H9 (cell line): ENCODE measurements at regions not wholly inside any gene's neighbourhood (a gene's known extent, or its start where the extent isn't known, plus 50 kb on each side); places are given as distances from the start of the nearest gene placed in this dataset.

ENCODE experiments used
- DNase-seq: peaks from one replicate; pipeline ENCODE4 v3.0.0-alpha.2; 2017
- H2AFZ ChIP-seq: one replicate; pipeline ENCODE4 v1.6.1; 2013; ENCODE audit warnings: mild to moderate bottlenecking, low read length, control low read depth, moderate library complexity
- H2AK5ac ChIP-seq: 2 replicates; pipeline ENCODE4 v1.6.1; 2013; ENCODE audit warnings: low read length, control low read depth, mixed read lengths; ENCODE audit not compliant: insufficient read length
- H2BK120ac ChIP-seq: one replicate; pipeline ENCODE4 v1.6.1; 2013; ENCODE audit warnings: low read depth, mild to moderate bottlenecking, low read length, control low read depth, inconsistent platforms; ENCODE audit not compliant: poor library complexity, severe bottlenecking
- H2BK12ac ChIP-seq: 2 replicates; pipeline ENCODE4 v1.6.1; 2013; ENCODE audit warnings: low read length, control low read depth, mixed read lengths, low read depth; ENCODE audit not compliant: insufficient read length
- H2BK15ac ChIP-seq: 2 replicates; pipeline ENCODE4 v1.6.1; 2013; ENCODE audit warnings: low read depth, low read length, control low read depth
- H2BK20ac ChIP-seq: one replicate; pipeline ENCODE4 v1.6.1; 2013; ENCODE audit warnings: low read depth, mild to moderate bottlenecking, low read length, control low read depth, inconsistent platforms; ENCODE audit not compliant: poor library complexity, severe bottlenecking
- H2BK5ac ChIP-seq: 2 replicates; pipeline ENCODE4 v1.6.1; 2013; ENCODE audit warnings: low read length, control low read depth, mixed read lengths; ENCODE audit not compliant: insufficient read length
- H3K14ac ChIP-seq: 2 replicates; pipeline ENCODE4 v1.6.1; 2013; ENCODE audit warnings: low read length, control low read depth; ENCODE audit not compliant: insufficient read depth
- H3K18ac ChIP-seq: 2 replicates; pipeline ENCODE4 v1.6.1; 2013; ENCODE audit warnings: low read depth, mild to moderate bottlenecking, mixed read lengths, low read length, control low read depth; ENCODE audit not compliant: insufficient read length
- H3K23ac ChIP-seq: 2 replicates; pipeline ENCODE4 v1.6.1; 2013; ENCODE audit warnings: low read length, control low read depth, mixed read lengths, low read depth; ENCODE audit not compliant: insufficient read length
- H3K23me2 ChIP-seq: 2 replicates; pipeline ENCODE4 v1.6.1; 2013; ENCODE audit warnings: low read depth, mild to moderate bottlenecking, mixed read lengths, low read length, control low read depth; ENCODE audit not compliant: insufficient read length, poor library complexity, severe bottlenecking
- H3K27ac ChIP-seq: 2 replicates; pipeline ENCODE4 v1.5.1; 2013; ENCODE audit warnings: low read length, control low read depth, mixed read lengths, low read depth; ENCODE audit not compliant: insufficient read length
- H3K27me3 ChIP-seq: 2 replicates; pipeline ENCODE4 v1.6.1; 2013; ENCODE audit warnings: low read length, control low read depth, inconsistent platforms; ENCODE audit not compliant: insufficient read depth
- H3K4ac ChIP-seq: 2 replicates; pipeline ENCODE4 v1.6.1; 2013; ENCODE audit warnings: low read depth, mild to moderate bottlenecking, control low read depth, inconsistent platforms, low read length, moderate library complexity
- H3K4me1 ChIP-seq: 2 replicates; pipeline ENCODE4 v1.6.1; 2013; ENCODE audit warnings: low read length, control low read depth, inconsistent platforms; ENCODE audit not compliant: insufficient read depth
- H3K4me2 ChIP-seq: 2 replicates; pipeline ENCODE4 v1.6.1; 2013; ENCODE audit warnings: low read length, control low read depth, mixed read lengths; ENCODE audit not compliant: insufficient read length, insufficient read depth
- H3K56ac ChIP-seq: 2 replicates; pipeline ENCODE4 v1.6.1; 2013; ENCODE audit warnings: low read depth, mild to moderate bottlenecking, mixed read lengths, low read length, control low read depth; ENCODE audit not compliant: insufficient read length
- H3K79me1 ChIP-seq: 2 replicates; pipeline ENCODE4 v1.6.1; 2013; ENCODE audit warnings: low read depth, mild to moderate bottlenecking, moderate library complexity, low read length, control low read depth, inconsistent platforms; ENCODE audit not compliant: insufficient read depth, poor library complexity, severe bottlenecking
- H3K79me2 ChIP-seq: 2 replicates; pipeline ENCODE4 v1.6.1; 2013; ENCODE audit warnings: low read length, control low read depth, inconsistent platforms; ENCODE audit not compliant: insufficient read depth
- H3K9ac ChIP-seq: 2 replicates; pipeline ENCODE4 v1.6.1; 2013; ENCODE audit warnings: low read length, control low read depth, mixed read lengths; ENCODE audit not compliant: insufficient read length; ENCODE audit errors: extremely low read depth
- H3K9me3 ChIP-seq: one replicate; pipeline ENCODE4 v1.6.1; 2013; ENCODE audit warnings: low read depth, low read length, inconsistent platforms; ENCODE audit not compliant: control insufficient read depth
- H3T11ph ChIP-seq: one replicate; pipeline ENCODE4 v1.6.1; 2013; ENCODE audit warnings: mild to moderate bottlenecking, low read length, control low read depth, inconsistent platforms
- H4K20me1 ChIP-seq: one replicate; pipeline ENCODE4 v1.6.1; 2013; ENCODE audit not compliant: control insufficient read depth, insufficient read length, insufficient read depth
- H4K5ac ChIP-seq: 2 replicates; pipeline ENCODE4 v1.6.1; 2013; ENCODE audit warnings: low read depth, mild to moderate bottlenecking, mixed read lengths, low read length, control low read depth; ENCODE audit not compliant: insufficient read length
- H4K8ac ChIP-seq: replicated peaks from 2 replicates; pipeline ENCODE4 v1.6.1; 2013; ENCODE audit warnings: low read length, control low read depth, mixed read lengths, low read depth; ENCODE audit not compliant: insufficient read length
- H4K91ac ChIP-seq: 2 replicates; pipeline ENCODE4 v1.6.1; 2013; ENCODE audit warnings: low read depth, mild to moderate bottlenecking, moderate library complexity, mixed read lengths, low read length, control low read depth; ENCODE audit not compliant: insufficient read length
- H3K27ac Mint-ChIP-seq, 3 experiments: 2 replicates in 2 of 3; 3 replicates in 1 of 3; pipeline ENCODE4 v1.8.0; 2020 to 2021; ENCODE audit warnings: mixed read lengths in 3 of 3, mild to moderate bottlenecking in 1 of 3, moderate library complexity in 1 of 3
- H3K27me3 Mint-ChIP-seq: 2 replicates; pipeline ENCODE4 v1.8.0; 2021; ENCODE audit warnings: low read depth, mild to moderate bottlenecking, moderate library complexity, mixed read lengths
- H3K36me3 Mint-ChIP-seq, 3 experiments: 2 replicates in 2 of 3; 3 replicates in 1 of 3; pipeline ENCODE4 v1.8.0; 2020 to 2021; ENCODE audit warnings: low read depth in 3 of 3, mixed read lengths in 3 of 3; ENCODE audit not compliant: insufficient read depth in 1 of 3
- H3K4me1 Mint-ChIP-seq, 2 experiments: 2 replicates each; pipeline ENCODE4 v1.8.0; 2020; ENCODE audit warnings: mixed read lengths in 2 of 2
- H3K4me3 Mint-ChIP-seq, 2 experiments: 2 replicates in 1 of 2; 3 replicates in 1 of 2; pipeline ENCODE4 v1.8.0; 2020 to 2021; ENCODE audit warnings: mild to moderate bottlenecking in 2 of 2, mixed read lengths in 2 of 2, moderate library complexity in 1 of 2
- H3K9me3 Mint-ChIP-seq, 2 experiments: 2 replicates in 1 of 2; 3 replicates in 1 of 2; pipeline ENCODE4 v1.8.0; 2020; ENCODE audit warnings: mild to moderate bottlenecking in 2 of 2, mixed read lengths in 2 of 2, moderate library complexity in 1 of 2
- WGBS: extraction: QIAGEN DNeasy Blood & Tissue Kit; methylation state at CpG from one replicate; pipeline ENCODE4 v1.1.7; 2013; ENCODE audit warnings: missing lambda C conversion rate, low lambda C conversion rate, mixed read lengths; ENCODE audit not compliant: insufficient read length; ENCODE audit errors: extremely low coverage; 5-methylcytosine and 5-hydroxymethylcytosine counted together
- TF ChIP-seq, protein P1 (sequence below): fragments of 200-600 bp; sonication (generic); conservative IDR thresholded peaks from 3 replicates; pipeline ENCODE4 v1.8.0; 2021; ENCODE audit warnings: antibody characterized with exemption, mild to moderate bottlenecking

GRCh38 chr2:125630377-125630776 lies 1025.6 kb upstream of the GYPC start:
- H3K14ac ChIP-seq = no peak overlapping the region
- no peaks in the 10 kb centered on the region for H3K23me2 ChIP-seq
- no peak overlapping the region for H3K4ac ChIP-seq
- no peak overlapping the region for H3K27ac ChIP-seq
- H2BK15ac ChIP-seq = no peak overlapping the region
- H3K56ac ChIP-seq = no peak overlapping the region
- H2BK5ac ChIP-seq = no peak overlapping the region
- H2AFZ ChIP-seq = no peak overlapping the region
- H3K79me2 ChIP-seq = no peaks in the 10 kb centered on the region
- WGBS = no CpG with 5 or more reads among the region's 6 CpGs
- no peaks in the 10 kb centered on the region for H3K4me1 ChIP-seq
- TF ChIP-seq, protein P1, sequence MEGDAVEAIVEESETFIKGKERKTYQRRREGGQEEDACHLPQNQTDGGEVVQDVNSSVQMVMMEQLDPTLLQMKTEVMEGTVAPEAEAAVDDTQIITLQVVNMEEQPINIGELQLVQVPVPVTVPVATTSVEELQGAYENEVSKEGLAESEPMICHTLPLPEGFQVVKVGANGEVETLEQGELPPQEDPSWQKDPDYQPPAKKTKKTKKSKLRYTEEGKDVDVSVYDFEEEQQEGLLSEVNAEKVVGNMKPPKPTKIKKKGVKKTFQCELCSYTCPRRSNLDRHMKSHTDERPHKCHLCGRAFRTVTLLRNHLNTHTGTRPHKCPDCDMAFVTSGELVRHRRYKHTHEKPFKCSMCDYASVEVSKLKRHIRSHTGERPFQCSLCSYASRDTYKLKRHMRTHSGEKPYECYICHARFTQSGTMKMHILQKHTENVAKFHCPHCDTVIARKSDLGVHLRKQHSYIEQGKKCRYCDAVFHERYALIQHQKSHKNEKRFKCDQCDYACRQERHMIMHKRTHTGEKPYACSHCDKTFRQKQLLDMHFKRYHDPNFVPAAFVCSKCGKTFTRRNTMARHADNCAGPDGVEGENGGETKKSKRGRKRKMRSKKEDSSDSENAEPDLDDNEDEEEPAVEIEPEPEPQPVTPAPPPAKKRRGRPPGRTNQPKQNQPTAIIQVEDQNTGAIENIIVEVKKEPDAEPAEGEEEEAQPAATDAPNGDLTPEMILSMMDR = no peak
- no peak overlapping the region for H4K91ac ChIP-seq
- H4K20me1 ChIP-seq = no peaks in the 10 kb centered on the region
- H3K4me3 Mint-ChIP-seq = no peak overlapping the region
- H2BK120ac ChIP-seq = no peak overlapping the region
- H3K18ac ChIP-seq = no peak overlapping the region
- no peak for DNase-seq
- peaks cover 9% of the 10 kb centered on the region in 2 experiments; a peak in 4 of 5 replicates for H3K9me3 Mint-ChIP-seq
- H2BK20ac ChIP-seq = no peak overlapping the region
- H2AK5ac ChIP-seq = no peak overlapping the region
- H3K27me3 ChIP-seq = no peaks in the 10 kb centered on the region
- no peak overlapping the region for H3K9ac ChIP-seq
- H3K36me3 Mint-ChIP-seq = peaks cover 0 to 5% (median 0%) of the 10 kb centered on the region in 3 experiments; a peak in 2 of 7 replicates
- no peak overlapping the region for H2BK12ac ChIP-seq
- no peak overlapping the region for H3T11ph ChIP-seq
- no peak overlapping the region for H3K27ac Mint-ChIP-seq
- H4K8ac ChIP-seq = no peak overlapping the region
- H3K9me3 ChIP-seq = no peaks in the 10 kb centered on the region
- H4K5ac ChIP-seq = no peak overlapping the region
- H3K79me1 ChIP-seq = no peaks in the 10 kb centered on the region
- H3K4me2 ChIP-seq = no peak overlapping the region
- H3K4me1 Mint-ChIP-seq = no peaks in the 10 kb centered on the region
- H3K23ac ChIP-seq = no peak overlapping the region
- no peaks in the 10 kb centered on the region for H3K27me3 Mint-ChIP-seq
